Stimulated activated naive CD4-positive, alpha-beta T cell (primary cell): ENCODE measurements at regions not wholly inside any gene's neighbourhood (a gene's known extent, or its start where the extent isn't known, plus 50 kb on each side); places are given as distances from the start of the nearest gene placed in this dataset.
"Not testable (repeated sequence)": the region's sequence is repeated elsewhere in the genome, so short reads cannot be mapped to it uniquely, and the experiment has no call there.

Source experiments
- DNase-seq, 6 experiments: peaks; one replicate each; lab custom pipeline; 2025; lab: John Stamatoyannopoulos, UW

DNA sequence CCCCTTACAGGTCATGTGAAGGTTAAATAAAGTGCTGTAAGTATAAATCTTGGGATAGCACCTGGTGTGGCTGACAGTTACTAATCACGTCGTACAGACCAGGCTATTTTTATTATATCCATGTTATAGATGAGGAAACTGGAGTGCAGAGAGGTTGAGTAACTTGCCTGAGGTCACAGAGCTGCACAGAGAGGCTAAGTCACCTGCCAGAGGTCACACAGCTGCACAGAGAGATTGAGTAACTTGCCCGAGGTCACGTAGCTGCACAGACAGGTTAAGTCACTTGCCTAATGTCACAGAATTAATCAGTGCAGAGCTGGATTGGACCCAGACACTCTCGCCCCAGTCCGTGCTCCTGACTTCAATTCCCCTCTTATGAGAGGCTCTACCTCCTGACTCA, 171.5 kb downstream of the NUP210 start:
- DNase-seq: no peak

DNA sequence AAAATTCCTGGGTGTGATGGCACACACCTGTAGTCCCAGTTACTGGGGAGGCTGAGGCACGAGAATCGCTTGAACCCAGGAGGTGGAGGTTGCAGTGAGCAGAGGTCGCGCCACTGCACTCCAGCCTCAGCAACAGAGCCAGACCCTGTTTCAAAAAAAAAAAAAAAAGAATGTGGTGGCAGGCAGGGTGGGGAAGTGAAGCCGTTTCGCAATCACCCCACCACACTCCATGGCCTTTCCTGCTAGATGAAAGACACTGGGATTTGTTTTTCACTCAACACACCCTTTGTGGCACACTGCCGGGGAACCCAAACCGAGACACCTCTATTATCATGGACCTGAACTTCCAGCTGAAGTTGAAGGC, 172.4 kb upstream of the IQSEC1 start:
- no peak for DNase-seq

DNA sequence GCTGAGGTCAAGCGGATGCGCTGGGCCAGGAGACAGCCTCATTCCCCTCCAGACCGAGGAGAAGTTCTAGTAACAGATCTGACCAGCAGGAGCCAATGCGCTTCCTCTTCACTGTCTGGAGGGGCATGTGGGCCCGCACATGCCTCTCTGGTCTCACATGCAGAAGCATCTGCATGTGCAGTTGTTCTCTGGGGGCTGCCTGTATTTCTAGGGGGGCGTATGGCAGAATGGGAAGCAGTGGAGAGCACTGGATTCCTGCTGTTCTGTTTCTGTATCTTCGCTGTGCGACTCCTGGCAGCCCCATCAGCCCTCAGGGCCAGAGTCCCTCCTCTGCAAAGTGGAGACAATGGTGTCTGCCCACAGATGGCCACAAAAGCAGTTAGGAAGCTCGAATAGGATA, 170.4 kb upstream of the IQSEC1 start:
- DNase-seq: no peak

DNA sequence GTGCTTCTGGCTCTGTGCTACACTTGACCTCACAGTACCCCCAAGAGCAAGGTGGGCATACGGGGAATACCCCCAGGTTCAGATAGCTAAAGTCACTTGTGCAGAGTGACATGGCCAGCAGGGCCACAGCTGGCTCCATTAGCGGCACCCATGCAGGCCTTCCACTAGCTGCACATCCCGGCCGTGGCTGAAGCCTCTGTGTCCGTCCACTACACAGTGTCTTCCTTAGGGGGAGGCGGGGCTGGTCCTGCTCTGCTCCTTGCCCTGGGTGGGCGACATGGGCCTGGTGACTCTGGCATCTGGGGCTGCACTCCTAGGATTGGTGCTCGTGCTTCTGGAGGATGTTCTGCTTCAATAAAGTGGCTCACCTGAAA, 169.1 kb upstream of the IQSEC1 start:
- no peak for DNase-seq

DNA sequence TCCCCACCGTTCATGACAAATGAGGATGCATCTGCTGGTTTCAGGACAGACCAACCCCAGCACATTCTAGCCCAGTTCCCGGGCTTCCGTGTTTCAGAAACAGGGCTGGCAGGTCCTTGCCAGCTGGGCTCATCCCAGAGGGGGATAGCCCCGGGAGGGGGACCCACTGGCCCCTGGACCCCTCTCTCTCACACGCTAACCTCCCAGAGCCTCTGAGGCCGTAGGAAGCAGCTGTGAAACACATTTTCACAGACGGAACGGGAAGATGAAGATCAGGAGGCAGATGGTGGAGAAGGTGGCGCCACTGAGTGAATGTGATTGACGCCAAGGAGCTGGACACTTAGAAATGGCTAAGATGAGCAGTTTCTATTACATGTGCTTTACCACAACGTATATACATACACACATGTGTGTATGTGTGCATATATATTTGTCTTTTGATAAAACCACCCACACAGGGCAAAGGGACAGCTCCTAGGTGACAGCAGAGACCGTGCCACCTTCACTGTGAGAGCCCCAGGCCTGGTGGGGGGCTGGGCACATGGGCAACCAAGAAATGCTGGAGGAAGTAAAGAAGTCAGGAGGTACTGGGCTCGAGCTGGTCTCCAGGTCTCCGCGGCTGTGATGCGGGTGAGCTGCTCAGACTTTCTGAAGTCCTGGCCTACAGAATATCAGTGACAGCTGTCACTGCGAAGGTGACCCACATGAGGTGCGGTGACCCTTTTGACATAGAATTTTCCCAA, 168.6 kb upstream of the IQSEC1 start:
- DNase-seq: no peak

DNA sequence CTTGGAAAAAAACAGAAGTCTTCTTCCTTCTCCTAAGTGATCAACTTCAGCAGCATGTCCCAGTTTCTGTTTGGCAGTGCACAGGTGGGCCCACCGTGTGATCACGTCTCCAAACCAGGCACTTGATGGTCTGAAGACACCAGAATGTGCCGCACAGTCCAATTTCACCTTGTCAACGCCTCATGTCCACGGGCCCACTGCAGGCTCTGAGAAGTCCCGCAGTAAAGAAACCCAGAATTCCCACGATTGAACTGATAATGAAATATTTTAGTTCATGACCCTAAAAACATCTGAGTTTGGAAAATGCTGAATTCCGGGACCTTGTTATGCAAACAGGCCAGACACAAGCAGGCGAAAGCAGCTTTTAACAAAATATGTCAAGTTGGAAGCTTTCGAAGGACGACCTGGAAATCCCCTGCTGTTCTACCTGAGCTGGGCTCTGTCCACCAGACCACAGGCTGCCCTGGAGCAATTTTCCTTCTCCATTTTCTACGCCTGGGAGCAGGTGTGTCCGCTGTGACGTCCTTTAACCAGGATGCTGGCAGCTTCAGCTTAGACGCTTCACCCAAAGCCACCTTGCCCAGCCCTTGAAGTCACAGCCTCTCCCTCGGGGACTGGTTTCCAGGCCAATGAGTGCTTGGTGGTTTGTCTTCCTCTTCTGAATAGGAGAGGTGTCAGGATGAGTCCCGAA, 167.8 kb upstream of the IQSEC1 start:
- DNase-seq: no peak

DNA sequence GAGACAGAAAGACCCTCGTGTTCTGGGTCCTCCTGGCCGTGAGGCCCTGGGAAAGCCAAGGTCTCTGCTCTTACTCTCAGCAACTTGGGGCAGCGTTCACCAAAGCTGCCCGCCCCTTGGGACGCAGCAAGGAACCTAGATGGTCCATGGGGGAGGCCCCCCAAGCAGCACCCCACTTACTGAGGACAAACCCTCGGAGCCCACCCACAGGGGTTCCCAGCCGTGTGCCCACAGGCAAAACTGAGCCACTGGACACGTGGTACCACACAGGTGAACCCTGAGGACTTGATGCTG, 166.2 kb upstream of the IQSEC1 start:
- DNase-seq: no peak

DNA sequence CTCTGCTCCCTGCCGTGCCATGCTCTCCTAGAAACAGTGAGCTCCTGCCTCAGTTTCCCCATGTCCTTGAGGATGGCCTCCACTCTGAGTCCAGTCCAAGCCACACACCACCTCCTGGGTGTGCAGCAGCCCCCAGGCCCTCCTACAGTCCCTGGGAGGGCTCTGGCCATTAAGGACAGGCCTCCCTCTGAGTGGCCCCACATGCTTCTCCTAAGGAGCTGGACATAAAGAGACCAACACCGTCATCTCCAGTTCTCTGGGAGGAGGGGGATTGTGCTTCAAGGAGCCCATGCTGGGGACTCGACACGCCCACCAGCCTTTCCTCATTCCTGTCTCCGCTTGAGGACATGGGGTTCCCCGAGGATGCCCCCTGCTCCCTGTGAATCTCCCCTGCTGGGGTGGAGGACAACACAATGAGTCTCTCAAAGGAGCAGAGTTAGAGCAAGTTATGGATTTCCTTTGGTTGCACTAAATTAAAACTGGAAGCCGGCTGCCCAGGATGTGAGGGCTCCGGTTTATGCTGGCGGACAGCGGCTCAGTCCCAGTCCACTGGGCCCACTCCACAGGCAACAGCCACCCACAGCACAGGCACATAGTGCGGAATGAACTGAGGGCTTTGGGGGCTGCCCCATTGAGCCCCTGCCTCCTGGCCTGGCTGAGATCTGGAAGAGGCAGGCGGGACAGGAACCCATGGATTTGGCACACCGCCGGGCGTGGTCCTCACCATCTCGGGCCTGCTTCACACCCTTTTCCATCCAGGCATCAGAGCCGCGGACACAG, 165.6 kb upstream of the IQSEC1 start:
- DNase-seq: no peak

DNA sequence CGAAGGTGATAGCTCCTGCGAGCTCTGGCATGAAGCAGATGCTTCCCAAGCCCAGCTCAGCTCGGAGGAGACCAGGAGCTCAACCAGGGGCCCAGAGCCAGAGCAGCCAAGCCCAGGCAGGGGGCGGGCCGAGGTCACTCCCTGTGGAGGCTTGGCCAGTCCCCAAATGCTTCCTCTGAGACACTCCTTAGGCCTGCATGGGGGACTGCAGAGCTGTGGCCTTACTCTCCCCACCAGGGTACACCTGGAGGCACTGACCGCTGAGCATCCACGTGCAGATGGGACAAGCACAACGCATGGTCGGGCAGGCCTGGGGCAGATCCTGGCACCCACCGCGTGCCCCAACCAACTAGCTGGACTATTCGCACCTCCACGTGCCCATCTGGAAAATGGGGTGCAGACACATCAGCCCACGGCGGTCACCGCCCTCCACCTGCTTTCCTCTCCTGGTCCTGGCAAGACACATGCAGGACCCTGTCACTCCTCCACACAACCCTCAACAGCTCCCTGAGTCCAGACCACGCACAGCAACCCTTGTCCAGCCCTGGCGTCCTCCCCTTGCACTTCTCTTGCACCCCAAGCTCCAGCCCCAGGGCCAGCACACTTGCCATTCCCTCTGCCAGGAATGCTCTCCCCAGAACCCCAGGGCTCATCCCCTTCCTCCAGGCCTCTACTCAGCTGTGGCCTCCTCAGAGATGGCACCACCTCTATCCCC, 164.7 kb upstream of the IQSEC1 start:
- DNase-seq: no peak

DNA sequence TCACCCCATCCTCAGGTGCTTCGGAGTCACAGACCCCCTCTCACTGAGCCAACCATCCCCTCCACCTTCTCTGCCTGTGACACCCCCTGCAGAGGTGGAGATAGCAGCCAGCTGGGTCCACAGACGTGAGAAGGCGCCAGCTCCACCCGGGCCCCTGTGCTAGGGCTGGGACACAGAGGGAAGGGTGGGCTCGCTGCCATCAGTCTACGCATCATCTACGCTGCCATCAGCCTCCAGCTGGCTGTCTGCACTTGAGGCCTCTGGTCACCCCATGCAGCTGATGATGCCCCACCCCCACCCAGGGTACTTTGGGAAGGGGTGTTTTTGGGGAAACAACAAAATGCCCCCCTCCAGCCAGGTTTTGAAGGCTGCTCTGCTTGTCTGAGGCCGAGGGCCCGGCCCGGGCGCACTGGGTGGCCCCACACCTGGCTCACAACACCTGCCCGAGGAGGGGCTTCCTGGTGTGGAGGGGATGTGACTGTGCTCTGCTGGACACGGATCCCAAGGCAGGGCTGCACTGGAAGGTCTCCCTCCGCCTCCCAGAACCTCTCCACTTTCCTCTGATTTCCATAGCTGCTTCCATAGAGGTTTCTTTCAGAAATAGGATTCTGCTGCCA, 163.4 kb upstream of the IQSEC1 start:
- no peak for DNase-seq

DNA sequence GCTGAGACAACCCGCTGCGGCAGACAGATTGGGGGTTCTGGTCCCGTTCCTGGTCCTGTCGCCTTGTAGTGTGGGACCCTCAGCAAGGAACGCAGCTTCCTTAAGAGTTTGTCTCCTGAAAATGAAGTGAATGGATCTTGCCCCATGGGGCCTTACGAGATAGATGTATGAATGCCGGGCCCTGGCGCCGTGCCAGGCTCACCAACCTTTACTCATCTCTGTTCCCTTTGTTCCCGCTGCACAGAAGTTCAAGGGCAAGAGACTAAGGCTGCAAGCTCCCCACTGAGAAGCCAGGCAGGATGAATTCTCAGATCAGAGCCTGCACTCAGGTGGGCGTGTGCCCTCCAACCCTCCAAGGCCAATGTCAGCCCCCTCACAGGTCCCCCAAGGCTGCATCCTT, 162.7 kb upstream of the IQSEC1 start:
- DNase-seq: no peak

DNA sequence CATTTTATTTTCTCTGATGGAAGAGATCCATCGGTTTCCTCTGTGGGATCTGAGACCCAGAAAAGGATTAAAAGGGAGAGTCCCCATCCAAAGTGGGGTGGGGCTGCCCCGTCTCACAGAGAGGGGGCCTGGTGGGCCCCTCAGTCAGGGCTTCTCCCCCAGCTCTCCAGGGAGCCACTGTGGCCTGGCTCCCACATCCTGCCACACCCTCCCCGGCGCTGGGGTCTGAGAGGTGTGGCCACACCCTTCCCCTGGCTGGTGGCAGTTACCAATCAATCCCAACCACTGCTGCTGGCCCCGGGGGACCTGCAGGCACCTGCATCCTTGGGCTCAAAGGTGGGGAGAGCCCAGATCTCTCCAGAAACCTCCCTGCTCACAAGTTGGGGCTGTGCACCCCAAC, 161.8 kb upstream of the IQSEC1 start:
- no peak for DNase-seq

DNA sequence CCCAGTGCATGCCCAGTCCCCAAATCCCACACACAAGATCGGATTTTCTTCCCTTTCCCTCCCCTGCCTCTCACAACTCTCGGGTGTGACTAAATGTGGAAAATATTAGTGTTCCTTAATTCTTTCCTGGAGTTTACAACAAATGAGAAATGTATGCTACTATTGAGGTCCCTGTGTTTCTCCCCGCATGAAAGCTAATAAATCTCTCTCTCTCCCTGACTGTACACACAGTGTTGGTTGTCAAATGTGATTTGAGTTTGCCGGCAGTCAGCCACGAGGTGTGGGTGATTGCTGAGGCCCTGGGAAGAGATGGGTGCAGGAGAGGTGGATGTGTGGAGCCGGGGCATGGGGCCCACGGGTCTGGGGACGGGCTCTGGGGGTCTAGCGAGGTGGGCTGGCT, 161.4 kb upstream of the IQSEC1 start:
- no peak for DNase-seq

DNA sequence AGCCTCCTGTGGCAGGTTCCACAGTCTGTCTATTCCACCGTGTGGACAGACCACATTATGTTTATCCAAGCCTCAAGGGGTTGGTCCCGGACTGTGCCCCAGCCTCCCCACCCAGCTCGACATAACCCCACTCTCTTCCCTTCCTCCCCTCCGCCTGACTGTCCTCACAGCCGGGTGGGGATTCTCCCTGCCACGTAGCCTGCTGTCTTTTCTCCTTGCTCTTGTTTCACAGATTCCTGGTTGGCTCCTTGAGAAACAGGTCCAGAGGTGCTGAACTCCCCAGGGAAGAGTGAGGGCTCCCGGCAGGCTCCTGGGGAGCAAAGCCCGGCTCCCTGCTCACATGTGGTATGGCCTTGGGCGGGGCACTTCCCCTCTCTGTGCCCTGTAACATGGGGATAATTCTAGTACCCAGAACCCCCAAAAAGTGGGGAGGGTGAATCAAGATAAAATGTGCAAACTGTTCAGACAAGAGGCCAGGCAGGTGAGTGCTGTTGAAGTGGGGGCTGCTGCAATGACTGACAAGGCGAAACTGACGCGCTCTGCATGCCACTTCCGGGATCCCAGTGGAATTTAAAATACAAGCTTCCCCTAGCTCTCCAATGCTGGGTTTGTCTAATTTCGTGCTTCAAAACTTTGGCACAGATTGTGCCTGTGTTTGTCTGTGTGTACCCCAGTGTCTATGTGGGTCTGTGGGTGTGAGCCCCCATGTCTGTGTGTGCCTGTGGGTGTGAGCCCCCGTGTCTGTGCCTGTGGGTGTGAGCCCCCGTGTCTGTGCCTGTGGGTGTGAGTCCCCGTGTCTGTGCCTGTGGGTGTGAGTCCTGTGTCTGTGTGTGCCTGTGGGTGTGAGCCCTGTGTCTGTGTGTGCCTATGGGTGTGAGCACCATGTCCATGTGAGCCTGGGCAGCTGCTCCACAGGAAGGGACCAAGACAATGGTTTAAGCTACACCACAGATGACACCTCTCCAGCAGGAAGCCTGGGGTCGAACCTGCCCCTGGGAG, 160.6 kb upstream of the IQSEC1 start:
- DNase-seq: no peak

DNA sequence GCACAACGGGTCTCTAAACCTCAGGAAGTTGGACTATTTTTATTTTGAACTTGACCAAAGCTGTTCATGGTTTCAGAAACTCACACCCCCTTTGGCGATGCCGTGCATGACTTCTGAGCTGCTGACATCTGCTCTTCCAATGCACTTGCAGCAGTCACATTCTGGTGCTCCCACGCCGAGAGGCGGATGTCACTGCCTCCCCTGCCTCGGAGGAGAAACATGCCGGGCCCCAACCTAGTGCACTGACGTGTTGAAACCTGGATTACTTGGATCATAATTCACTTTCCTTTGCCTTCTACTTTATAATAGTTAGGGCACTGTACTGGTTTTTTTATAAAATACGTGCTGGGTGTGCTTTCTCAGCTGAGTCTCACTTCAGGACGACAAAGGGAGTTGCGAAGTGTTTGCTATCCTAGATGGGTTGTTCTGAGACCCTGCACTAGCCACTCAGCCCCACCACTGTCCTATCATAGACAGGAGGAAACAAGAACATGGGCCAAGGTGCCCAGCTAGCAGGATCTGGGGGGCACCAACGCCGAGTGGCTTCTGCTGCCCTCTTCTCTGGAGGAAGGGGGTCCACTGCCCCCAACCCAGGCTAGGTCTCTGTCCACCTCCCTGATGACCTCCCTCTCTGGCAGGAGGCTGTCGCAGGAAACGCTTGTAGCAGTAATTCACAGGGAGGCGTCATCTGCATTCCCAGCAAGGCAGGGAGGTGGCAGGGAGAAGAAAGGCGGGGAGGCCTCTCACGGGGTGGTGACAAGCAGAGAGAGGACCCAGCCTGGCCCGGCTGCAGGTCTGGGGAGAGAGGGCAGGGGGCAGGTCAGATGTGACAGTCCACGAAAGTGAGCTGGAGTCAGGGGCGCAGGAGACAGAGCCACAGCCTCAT, 158.8 kb upstream of the IQSEC1 start:
- no peak for DNase-seq

DNA sequence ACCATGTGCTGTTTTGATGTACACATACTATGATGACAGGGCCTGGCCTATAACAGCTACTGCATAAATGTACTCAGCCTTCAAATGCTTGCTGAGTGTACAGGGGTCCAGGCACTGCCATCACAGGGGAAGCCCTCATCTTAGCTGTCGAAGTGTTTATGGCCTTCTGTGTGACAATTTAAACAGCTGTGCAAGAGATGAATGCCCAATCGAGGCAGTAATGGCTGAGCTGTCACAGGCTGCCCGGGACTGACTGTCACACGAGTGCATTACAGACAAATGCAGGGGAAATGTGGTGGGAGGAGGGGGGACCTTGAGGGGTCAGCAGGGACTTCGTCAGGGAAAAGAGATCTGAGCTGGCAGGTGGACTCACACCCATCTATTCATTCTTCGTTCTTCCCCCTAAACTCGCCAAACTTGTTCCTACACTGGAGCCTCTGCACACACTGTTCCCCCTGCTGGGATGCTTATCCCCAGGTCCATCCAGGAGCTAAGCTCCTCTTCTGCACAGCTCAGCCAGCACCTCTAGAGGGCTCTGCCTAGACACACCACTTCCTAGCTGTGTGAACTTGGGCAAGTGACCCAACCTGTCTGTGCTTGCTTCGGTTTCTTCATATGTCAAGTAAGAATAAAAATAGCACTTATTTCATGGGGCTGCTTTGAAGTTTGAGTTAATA, 156.2 kb upstream of the IQSEC1 start:
- DNase-seq: no peak

DNA sequence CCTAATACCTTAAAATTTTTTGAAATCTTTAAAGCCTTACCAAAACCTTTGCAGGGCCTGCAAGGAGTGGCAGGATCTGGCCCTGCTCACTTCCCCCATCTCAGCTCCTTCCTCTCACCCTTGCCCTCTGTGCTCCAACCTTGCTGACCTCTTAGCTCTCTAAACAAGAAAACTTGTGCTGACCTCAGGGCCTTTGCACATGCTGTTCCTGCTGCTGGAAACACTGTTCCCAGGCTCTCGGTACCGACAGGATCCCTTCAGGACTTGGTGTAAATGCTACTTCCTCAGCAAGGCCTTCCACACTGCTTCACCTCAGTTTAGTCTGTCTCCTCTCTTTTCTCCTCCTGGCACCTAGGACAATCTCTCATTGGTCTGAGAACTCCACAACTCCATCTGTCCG, 155.4 kb upstream of the IQSEC1 start:
- no peak for DNase-seq

DNA sequence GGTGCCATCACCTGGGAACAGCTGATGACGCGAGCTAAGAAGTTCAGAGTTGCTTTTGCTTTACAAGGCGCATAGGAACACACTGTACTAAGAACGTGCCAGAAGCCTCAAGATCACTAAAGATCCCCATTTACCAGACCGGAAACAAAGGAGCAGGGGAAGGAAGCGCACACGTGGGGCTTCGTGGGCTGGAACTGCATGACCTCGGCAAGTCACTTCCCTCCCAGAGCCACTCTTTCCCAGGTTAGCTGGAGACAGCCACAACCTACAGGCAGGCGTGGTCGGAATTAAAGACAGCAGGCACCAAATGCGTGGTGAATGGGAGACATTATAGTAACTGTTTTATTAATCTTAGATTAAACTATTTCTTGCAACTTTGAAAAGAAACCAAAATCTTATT, 154.9 kb upstream of the IQSEC1 start:
- not testable (repeated sequence) for DNase-seq
